Urinary bladder (tissue), 3 donors: ENCODE measurements at regions not wholly inside any gene's neighbourhood (a gene's known extent, or its start where the extent isn't known, plus 50 kb on each side); places are given as distances from the start of the nearest gene placed in this dataset.

Experiments used
- DNase-seq: peaks from one replicate; pipeline ENCODE4 v3.0.0-alpha.2; 2015; ENCODE audit errors: extremely low spot score
- H3K27ac ChIP-seq: one replicate; pipeline ENCODE4 v1.5.1; 2013; ENCODE audit warnings: low read depth, mild to moderate bottlenecking, moderate library complexity
- H3K36me3 ChIP-seq: one replicate; pipeline ENCODE4 v1.6.1; 2013; ENCODE audit warnings: mild to moderate bottlenecking, moderate library complexity; ENCODE audit not compliant: insufficient read depth
- H3K4me1 ChIP-seq: one replicate; pipeline ENCODE4 v1.6.1; 2013; ENCODE audit warnings: mild to moderate bottlenecking, moderate library complexity; ENCODE audit not compliant: insufficient read depth
- H3K4me3 ChIP-seq: one replicate; pipeline ENCODE4 v1.5.1; 2013; ENCODE audit warnings: low read depth, low read length
- WGBS: extraction: QIAGEN DNeasy Blood & Tissue Kit; methylation state at CpG from one replicate; pipeline ENCODE4 v1.1.7; 2013; 5-methylcytosine and 5-hydroxymethylcytosine counted together
- donor health status: healthy with polysubstance abuse.
- donor health status: healthy.

GRCh38 chr1:25073640-25074270 is 143.7 kb upstream of the RUNX3 start:
- Histone ChIP-seq H3K27ac (no peak overlapping the region), H3K4me3 (no peak overlapping the region), H3K36me3 (no peaks in the 10 kb centered on the region), H3K4me1 (no peaks in the 10 kb centered on the region)
- DNase-seq, result no peak
- WGBS, result 69% methylated on average over 12 of the region's 12 CpGs

DNA sequence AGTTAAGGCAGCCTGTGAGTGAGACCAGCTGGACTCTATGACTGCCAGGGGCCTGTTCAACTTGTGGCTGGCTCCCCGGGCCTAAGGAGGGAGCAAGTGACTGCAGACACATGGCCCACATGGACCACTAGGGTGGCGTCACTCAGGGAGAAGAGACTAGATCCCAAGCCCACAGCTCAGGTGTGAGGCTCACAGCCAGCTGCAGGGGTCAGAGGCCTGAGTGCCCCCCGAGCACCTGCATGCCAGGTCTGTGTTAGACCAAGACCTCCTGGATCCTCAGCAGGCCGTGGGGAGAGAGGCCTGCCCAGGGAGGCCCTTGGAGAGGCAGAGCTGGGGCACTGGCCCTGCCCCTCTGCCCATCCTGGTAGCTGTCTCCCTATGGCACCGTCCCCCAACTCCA is 142.4 kb upstream of the RUNX3 start:
- DNase-seq, result no peak
- 77% methylated on average over 5 of the region's 5 CpGs for WGBS
- Histone ChIP-seq H3K4me1 (no peaks in the 10 kb centered on the region), H3K4me3 (no peak overlapping the region), H3K36me3 (no peaks in the 10 kb centered on the region), H3K27ac (no peak overlapping the region)

GRCh38 chr1:25068829-25069228 is 138.8 kb upstream of the RUNX3 start:
- H3K4me1 ChIP-seq, result no peaks in the 10 kb centered on the region
- no peak for DNase-seq
- 88% methylated on average over 4 of the region's 4 CpGs for WGBS

GRCh38 chr1:25068316-25068715 is 138.2 kb upstream of the RUNX3 start:
- no peak for DNase-seq
- Histone ChIP-seq H3K4me3 (no peak overlapping the region), H3K36me3 (no peaks in the 10 kb centered on the region), H3K27ac (no peak overlapping the region), H3K4me1 (no peaks in the 10 kb centered on the region)
- WGBS, result 89% methylated on average over 6 of the region's 6 CpGs

More at GRCh38 chr1:25068829-25069228, 138.8 kb upstream of the RUNX3 start:
- Histone ChIP-seq H3K27ac (no peak overlapping the region), H3K36me3 (no peaks in the 10 kb centered on the region), H3K4me3 (no peak overlapping the region)

GRCh38 chr1:25067518-25068251 is 137.6 kb upstream of the RUNX3 start:
- no peak for DNase-seq
- Histone ChIP-seq H3K4me3 (no peak overlapping the region), H3K27ac (no peak overlapping the region), H3K4me1 (no peaks in the 10 kb centered on the region), H3K36me3 (no peaks in the 10 kb centered on the region)
- WGBS, result 87% methylated on average over 9 of the region's 9 CpGs

GRCh38 chr1:25066731-25067517 is 136.8 kb upstream of the RUNX3 start:
- Histone ChIP-seq H3K4me1 (no peaks in the 10 kb centered on the region), H3K36me3 (no peaks in the 10 kb centered on the region), H3K27ac (no peak overlapping the region), H3K4me3 (no peak overlapping the region)
- no peak for DNase-seq
- WGBS, result 66% methylated on average over 12 of the region's 12 CpGs

GRCh38 chr1:25066256-25066655 is 136.2 kb upstream of the RUNX3 start:
- Histone ChIP-seq H3K27ac (no peak overlapping the region), H3K36me3 (no peaks in the 10 kb centered on the region), H3K4me1 (no peaks in the 10 kb centered on the region), H3K4me3 (no peak overlapping the region)
- 18% methylated on average over 8 of the region's 8 CpGs for WGBS
- no peak for DNase-seq

DNA sequence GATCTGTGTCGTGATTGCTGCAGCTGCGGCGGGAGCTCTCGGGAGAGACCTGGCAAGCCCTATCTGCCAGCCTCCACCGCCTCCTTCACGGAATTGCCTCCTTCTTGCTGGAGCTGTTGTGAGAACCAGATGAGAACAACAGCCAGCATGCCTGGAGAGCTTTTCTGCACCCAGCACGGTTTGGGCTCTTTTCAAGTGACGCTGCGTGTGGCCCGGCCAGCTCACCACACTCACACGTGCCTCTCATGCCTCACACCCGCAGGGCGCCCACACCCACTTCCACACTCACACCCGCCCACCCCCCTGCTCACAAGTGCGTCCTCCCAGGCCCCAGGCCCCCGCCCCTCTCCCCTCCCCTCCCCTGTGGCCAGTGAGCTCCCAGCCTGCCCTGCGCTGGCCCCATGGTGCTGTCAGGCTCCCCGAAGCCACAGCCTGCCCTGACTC is 135.7 kb upstream of the RUNX3 start:
- WGBS, result 31% methylated on average over 18 of the region's 18 CpGs
- no peak overlapping the region for H3K27ac ChIP-seq
- DNase-seq, result no peak
- H3K36me3 ChIP-seq, result no peaks in the 10 kb centered on the region
- no peaks in the 10 kb centered on the region for H3K4me1 ChIP-seq
- H3K4me3 ChIP-seq, result no peak overlapping the region

- Histone ChIP-seq H3K27ac (no peak overlapping the region), H3K4me3 (no peak overlapping the region), H3K4me1 (no peaks in the 10 kb centered on the region), H3K36me3 (no peaks in the 10 kb centered on the region)
- DNase-seq, result no peak
- 66% methylated on average over 8 of the region's 8 CpGs for WGBS
Observed at GRCh38 chr1:25065321-25065721, 135.2 kb upstream of the RUNX3 start.

- DNase-seq, result no peak
- Histone ChIP-seq H3K4me3 (no peak overlapping the region), H3K36me3 (no peaks in the 10 kb centered on the region), H3K27ac (no peak overlapping the region), H3K4me1 (no peaks in the 10 kb centered on the region)
- WGBS, result 86% methylated on average over 7 of the region's 7 CpGs
Observed at GRCh38 chr1:25064465-25065240, 134.6 kb upstream of the RUNX3 start.

DNA sequence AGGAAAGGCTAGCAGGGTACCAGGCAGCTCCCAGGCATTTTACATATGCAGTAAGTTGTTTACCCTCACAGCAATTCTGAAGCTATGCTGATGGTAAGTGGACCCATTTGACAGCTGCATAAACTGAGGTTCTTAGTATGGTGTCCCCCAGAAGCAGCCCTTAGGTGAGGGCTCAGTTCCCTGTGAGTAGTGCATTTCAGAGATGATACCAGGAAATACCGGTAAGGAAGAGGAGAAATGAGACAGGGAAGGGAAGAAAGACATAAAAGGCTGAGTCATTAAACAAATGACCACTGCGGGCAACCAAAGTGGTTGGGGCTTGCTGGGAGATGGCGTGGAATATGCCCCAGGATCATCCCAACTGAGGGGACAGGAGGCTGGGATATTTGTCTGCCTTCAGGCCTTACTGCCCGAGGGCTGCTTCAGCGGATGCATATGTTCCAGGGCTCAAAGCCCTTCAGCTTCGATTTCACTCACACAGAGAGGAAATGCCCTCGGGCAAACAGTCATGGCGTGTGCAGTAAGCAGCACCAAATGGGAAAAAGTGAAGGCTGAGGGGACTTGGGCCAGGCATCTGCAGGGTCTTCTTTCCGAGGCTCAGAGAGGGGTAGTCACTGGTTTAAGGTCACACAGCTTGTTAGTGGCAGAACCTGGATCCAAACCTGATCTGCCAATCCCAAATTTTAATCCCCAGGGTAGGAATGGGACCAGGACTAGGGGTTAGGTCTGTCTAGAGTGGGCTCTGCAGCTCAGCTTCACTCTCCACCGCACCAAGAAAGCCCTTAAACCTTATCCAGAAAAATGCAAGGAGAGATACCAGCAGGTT is 133.7 kb upstream of the RUNX3 start:
- no peak for DNase-seq
- Histone ChIP-seq H3K36me3 (no peaks in the 10 kb centered on the region), H3K4me1 (no peaks in the 10 kb centered on the region), H3K27ac (no peak overlapping the region), H3K4me3 (no peak overlapping the region)
- 76% methylated on average over 10 of the region's 10 CpGs for WGBS

DNA sequence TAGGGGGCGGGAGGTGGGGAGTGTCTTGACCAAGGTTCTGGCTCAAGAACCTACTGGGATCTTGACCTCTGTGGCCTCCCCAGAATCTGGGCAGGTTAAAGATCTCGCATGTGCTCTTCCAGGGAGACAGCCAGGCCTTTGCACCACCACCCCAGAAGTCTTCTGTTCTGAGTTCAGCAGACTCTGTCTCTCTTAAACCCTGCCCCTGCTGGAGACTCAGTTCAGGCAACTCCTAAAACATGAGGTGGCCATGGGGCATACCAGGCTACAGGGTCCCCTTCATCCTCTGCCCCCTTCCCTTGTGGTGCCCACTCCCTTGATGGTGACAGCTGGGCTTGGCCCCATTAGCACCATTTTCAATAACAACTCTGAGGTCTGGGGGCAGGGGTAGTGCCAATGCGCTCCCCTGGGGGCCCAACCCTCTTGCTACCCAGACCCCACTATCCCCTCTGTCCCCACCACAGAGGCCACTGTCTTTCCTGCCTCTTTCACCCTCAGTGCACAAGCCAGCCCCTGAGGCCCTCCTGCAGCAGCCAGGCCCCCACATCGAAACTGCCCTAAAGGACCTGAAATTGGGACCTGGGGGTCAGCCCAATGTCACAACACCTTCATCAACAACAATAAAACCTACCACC is 132.7 kb upstream of the RUNX3 start:
- no peak overlapping the region for H3K27ac ChIP-seq
- no peak for DNase-seq
- H3K36me3 ChIP-seq, result no peaks in the 10 kb centered on the region
- no peak overlapping the region for H3K4me3 ChIP-seq
- H3K4me1 ChIP-seq, result no peaks in the 10 kb centered on the region
- WGBS, result 93% methylated on average over 4 of the region's 4 CpGs
